GM12892 (cell line): ENCODE measurements at regions not wholly inside any gene's neighbourhood (a gene's known extent, or its start where the extent isn't known, plus 50 kb on each side); places are given as distances from the start of the nearest gene placed in this dataset.

Experiments used
- POLR2A ChIP-seq: IDR thresholded peaks from 2 replicates; pipeline ENCODE4 v1.6.1; 2011; ENCODE audit warnings: low read depth, low read length, control low read depth
- POLR2AphosphoS5 ChIP-seq: IDR thresholded peaks from 2 replicates; pipeline ENCODE4 v1.6.1; 2011; ENCODE audit warnings: low read depth, low read length, control low read depth

- TF ChIP-seq POLR2A, result no peak
- no peak for TF ChIP-seq POLR2AphosphoS5
Measured at GRCh38 chr6:21947731-21948386, 349.0 kb downstream of the PRL start.
